ENCODE measurements at regions not wholly inside any gene's neighbourhood (a gene's known extent, or its start where the extent isn't known, plus 50 kb on each side); places are given as distances from the start of the nearest gene placed in this dataset.

DNA sequence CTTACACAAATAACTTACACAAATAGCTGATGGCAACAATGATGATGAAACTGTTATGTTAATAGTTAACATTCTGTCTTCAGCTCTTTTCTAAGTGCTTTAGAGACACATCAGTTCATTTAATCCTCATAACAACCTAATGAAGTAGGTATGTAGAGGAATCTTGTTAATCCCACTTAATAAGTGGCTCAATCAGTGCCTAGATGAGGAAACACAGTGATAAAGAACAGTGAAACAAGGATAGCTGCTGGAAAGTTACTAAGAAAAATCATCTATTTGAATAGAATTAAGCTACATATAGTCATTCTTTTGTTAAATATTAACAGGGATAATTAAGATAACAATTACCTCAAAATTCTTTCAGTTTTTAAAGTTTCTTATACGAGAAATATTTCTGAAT, 487.6 kb downstream of the ARL4A start:
- TF ChIP-seq CTCF (IDR thresholded peaks at IDR 0.05) (no peak), POLR2AphosphoS5 (IDR thresholded peaks at IDR 0.05) (no peak), POLR2A (IDR thresholded peaks at IDR 0.05) (no peak), EP300 (IDR thresholded peaks at IDR 0.05) (no peak)

All from suprapubic skin (tissue), 4 donors.